K562 (cell line): ENCODE measurements at regions not wholly inside any gene's neighbourhood (a gene's known extent, or its start where the extent isn't known, plus 50 kb on each side); places are given as distances from the start of the nearest gene placed in this dataset.

Experiments used
- ADNP ChIP-seq: fragments of 200-800 bp; sonication (Bioruptor generic); IDR thresholded peaks from 2 replicates; pipeline ENCODE4 v1.6.1; 2016; ENCODE audit warnings: missing genetic modification characterization, missing compliant biosample characterization
- BACH1 ChIP-seq: fragments of 200-800 bp; sonication (Bioruptor generic); IDR thresholded peaks from 2 replicates; pipeline ENCODE4 v1.6.1; 2016; ENCODE audit warnings: missing genetic modification characterization, missing compliant biosample characterization
- CEBPB ChIP-seq: fragments of 450-650 bp; IDR thresholded peaks from 2 replicates; pipeline ENCODE4 v1.6.1; 2016; ENCODE audit warnings: missing genetic modification characterization, missing compliant biosample characterization
- HLTF ChIP-seq: fragments of 450-650 bp; IDR thresholded peaks from 2 replicates; pipeline ENCODE4 v1.6.1; 2016
- HMG20A ChIP-seq: fragments of 450-650 bp; formaldehyde crosslinking; conservative IDR thresholded peaks from 2 replicates; pipeline ENCODE4 v1.4.0; 2020; ENCODE audit warnings: mild to moderate bottlenecking, mixed read lengths
- JUNB ChIP-seq: fragments of 450-650 bp; formaldehyde crosslinking; conservative IDR thresholded peaks from 2 replicates; pipeline ENCODE4 v1.4.0; 2020; ENCODE audit warnings: mild to moderate bottlenecking
- MTA2 ChIP-seq: fragments of 450-650 bp; IDR thresholded peaks from 2 replicates; pipeline ENCODE4 v1.6.1; 2016; ENCODE audit warnings: low read depth
- NELFE ChIP-seq: IDR thresholded peaks from 2 replicates; pipeline ENCODE4 v1.6.1; 2011; ENCODE audit warnings: mild to moderate bottlenecking; ENCODE audit not compliant: insufficient read depth, insufficient read length
- TSC22D4 ChIP-seq: fragments of 450-650 bp; IDR thresholded peaks from 2 replicates; pipeline ENCODE4 v1.6.1; 2016; ENCODE audit warnings: missing genetic modification characterization, missing biosample characterization, control low read depth
- ZNF274 ChIP-seq: IDR thresholded peaks from 2 replicates; pipeline ENCODE4 v1.6.1; 2011; ENCODE audit warnings: low read depth, mild to moderate bottlenecking, low read length, moderate library complexity, borderline replicate concordance
- TF ChIP-seq, protein P1 (sequence below): fragments of 450-650 bp; IDR thresholded peaks from 2 replicates; pipeline ENCODE4 v1.6.1; 2017; ENCODE audit warnings: mild to moderate bottlenecking, moderate library complexity
- TF ChIP-seq, protein P2 (sequence below): sonication (generic); formaldehyde crosslinking; IDR thresholded peaks from 2 replicates; pipeline ENCODE4 v1.5.0; 2020; ENCODE audit warnings: missing genetic modification reagents
- TF ChIP-seq, protein P3 (sequence below): sonication (generic); formaldehyde crosslinking; IDR thresholded peaks from 2 replicates; pipeline ENCODE4 v1.8.1; 2023; ENCODE audit warnings: missing genetic modification reagents, mild to moderate bottlenecking, borderline replicate concordance
- TF ChIP-seq, protein P4 (sequence below), 3 experiments: IDR thresholded peaks in 2 of 3; conservative IDR thresholded peaks in 1 of 3; 2 replicates each; pipeline ENCODE4 v1.5.1; 2011 to 2012; ENCODE audit warnings: low read length in 3 of 3, mild to moderate bottlenecking in 3 of 3, control low read depth in 2 of 3, improper control_type of control experiment in 1 of 3, inconsistent platforms in 1 of 3, low read depth in 1 of 3, mixed read lengths in 1 of 3, moderate library complexity in 1 of 3; ENCODE audit not compliant: insufficient read depth in 2 of 3

DNA sequence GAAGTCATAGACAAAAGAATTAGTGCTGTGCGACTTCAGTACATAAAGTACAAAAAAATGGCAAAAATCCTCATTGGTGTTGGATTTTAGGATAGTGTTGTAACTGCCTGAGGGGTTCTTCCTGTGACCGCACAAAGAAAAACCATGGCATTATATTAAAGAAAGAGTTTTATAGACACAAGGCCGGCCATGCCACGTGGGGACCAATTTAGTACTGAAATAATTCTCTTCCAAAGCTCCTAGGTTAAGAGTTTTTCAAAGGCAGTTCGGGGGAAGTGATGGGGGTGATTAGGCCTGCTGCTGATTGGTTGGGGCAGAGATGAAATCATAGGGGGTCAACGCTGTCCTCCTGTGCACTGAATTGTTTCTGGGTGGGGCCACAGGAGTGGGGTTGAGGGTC is 150.9 kb upstream of the EEA1 start:
- TF ChIP-seq ADNP (tag) = no peak
- TF ChIP-seq ZNF274 = no peak
- TF ChIP-seq, protein P1, sequence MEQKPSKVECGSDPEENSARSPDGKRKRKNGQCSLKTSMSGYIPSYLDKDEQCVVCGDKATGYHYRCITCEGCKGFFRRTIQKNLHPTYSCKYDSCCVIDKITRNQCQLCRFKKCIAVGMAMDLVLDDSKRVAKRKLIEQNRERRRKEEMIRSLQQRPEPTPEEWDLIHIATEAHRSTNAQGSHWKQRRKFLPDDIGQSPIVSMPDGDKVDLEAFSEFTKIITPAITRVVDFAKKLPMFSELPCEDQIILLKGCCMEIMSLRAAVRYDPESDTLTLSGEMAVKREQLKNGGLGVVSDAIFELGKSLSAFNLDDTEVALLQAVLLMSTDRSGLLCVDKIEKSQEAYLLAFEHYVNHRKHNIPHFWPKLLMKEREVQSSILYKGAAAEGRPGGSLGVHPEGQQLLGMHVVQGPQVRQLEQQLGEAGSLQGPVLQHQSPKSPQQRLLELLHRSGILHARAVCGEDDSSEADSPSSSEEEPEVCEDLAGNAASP = no peak
- TF ChIP-seq HMG20A (CRISPR knock-in tag) = no peak
- no peak for TF ChIP-seq NELFE
- TF ChIP-seq, protein P2, sequence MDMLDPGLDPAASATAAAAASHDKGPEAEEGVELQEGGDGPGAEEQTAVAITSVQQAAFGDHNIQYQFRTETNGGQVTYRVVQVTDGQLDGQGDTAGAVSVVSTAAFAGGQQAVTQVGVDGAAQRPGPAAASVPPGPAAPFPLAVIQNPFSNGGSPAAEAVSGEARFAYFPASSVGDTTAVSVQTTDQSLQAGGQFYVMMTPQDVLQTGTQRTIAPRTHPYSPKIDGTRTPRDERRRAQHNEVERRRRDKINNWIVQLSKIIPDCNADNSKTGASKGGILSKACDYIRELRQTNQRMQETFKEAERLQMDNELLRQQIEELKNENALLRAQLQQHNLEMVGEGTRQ (CRISPR knock-in tag) = no peak
- TF ChIP-seq, protein P3, sequence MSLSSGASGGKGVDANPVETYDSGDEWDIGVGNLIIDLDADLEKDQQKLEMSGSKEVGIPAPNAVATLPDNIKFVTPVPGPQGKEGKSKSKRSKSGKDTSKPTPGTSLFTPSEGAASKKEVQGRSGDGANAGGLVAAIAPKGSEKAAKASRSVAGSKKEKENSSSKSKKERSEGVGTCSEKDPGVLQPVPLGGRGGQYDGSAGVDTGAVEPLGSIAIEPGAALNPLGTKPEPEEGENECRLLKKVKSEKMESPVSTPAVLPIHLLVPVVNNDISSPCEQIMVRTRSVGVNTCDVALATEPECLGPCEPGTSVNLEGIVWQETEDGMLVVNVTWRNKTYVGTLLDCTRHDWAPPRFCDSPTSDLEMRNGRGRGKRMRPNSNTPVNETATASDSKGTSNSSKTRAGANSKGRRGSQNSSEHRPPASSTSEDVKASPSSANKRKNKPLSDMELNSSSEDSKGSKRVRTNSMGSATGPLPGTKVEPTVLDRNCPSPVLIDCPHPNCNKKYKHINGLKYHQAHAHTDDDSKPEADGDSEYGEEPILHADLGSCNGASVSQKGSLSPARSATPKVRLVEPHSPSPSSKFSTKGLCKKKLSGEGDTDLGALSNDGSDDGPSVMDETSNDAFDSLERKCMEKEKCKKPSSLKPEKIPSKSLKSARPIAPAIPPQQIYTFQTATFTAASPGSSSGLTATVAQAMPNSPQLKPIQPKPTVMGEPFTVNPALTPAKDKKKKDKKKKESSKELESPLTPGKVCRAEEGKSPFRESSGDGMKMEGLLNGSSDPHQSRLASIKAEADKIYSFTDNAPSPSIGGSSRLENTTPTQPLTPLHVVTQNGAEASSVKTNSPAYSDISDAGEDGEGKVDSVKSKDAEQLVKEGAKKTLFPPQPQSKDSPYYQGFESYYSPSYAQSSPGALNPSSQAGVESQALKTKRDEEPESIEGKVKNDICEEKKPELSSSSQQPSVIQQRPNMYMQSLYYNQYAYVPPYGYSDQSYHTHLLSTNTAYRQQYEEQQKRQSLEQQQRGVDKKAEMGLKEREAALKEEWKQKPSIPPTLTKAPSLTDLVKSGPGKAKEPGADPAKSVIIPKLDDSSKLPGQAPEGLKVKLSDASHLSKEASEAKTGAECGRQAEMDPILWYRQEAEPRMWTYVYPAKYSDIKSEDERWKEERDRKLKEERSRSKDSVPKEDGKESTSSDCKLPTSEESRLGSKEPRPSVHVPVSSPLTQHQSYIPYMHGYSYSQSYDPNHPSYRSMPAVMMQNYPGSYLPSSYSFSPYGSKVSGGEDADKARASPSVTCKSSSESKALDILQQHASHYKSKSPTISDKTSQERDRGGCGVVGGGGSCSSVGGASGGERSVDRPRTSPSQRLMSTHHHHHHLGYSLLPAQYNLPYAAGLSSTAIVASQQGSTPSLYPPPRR (CRISPR knock-in tag) = no peak
- TF ChIP-seq, protein P4, sequence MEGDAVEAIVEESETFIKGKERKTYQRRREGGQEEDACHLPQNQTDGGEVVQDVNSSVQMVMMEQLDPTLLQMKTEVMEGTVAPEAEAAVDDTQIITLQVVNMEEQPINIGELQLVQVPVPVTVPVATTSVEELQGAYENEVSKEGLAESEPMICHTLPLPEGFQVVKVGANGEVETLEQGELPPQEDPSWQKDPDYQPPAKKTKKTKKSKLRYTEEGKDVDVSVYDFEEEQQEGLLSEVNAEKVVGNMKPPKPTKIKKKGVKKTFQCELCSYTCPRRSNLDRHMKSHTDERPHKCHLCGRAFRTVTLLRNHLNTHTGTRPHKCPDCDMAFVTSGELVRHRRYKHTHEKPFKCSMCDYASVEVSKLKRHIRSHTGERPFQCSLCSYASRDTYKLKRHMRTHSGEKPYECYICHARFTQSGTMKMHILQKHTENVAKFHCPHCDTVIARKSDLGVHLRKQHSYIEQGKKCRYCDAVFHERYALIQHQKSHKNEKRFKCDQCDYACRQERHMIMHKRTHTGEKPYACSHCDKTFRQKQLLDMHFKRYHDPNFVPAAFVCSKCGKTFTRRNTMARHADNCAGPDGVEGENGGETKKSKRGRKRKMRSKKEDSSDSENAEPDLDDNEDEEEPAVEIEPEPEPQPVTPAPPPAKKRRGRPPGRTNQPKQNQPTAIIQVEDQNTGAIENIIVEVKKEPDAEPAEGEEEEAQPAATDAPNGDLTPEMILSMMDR (IDR thresholded peaks at IDR 0.05 in 2 of 3, conservative IDR thresholded peaks at IDR 0.05 in 1 of 3; ENCODE audit: insufficient read depth in 2 of 3, low read depth in 1 of 3, low read length in 3 of 3) = no peak
- TF ChIP-seq BACH1 (tag) = no peak
- no peak for TF ChIP-seq HLTF
- TF ChIP-seq TSC22D4 (tag) = no peak
- no peak for TF ChIP-seq JUNB (CRISPR knock-in tag)
- no peak for TF ChIP-seq MTA2
- TF ChIP-seq CEBPB (tag) = no peak
